HCT116 (cell line): ENCODE measurements at regions not wholly inside any gene's neighbourhood (a gene's known extent, or its start where the extent isn't known, plus 50 kb on each side); places are given as distances from the start of the nearest gene placed in this dataset.

Experiments used
- EZH2 ChIP-seq: fragments of 200-600 bp; sonication (generic); IDR thresholded peaks from 2 replicates; pipeline ENCODE4 v1.6.1; 2017; ENCODE audit warnings: antibody characterized with exemption, mixed run types
- EZH2phosphoT487 ChIP-seq: fragments of 200-600 bp; IDR thresholded peaks from 2 replicates; pipeline ENCODE4 v1.6.1; 2018; ENCODE audit warnings: antibody characterized with exemption, borderline replicate concordance
- POLR2A ChIP-seq: IDR thresholded peaks from 2 replicates; pipeline ENCODE4 v1.7.0; 2011; ENCODE audit warnings: borderline replicate concordance; ENCODE audit not compliant: insufficient read depth, insufficient read length; ENCODE audit errors: extremely low read depth
- TF ChIP-seq, protein P1 (sequence below), 3 experiments: fragments of 200-600 bp in 1 of 3; sonication (generic) in 1 of 3; IDR thresholded peaks in 2 of 3; conservative IDR thresholded peaks in 1 of 3; 2 replicates each; pipeline ENCODE4 v1.5.1; 2012 to 2017; ENCODE audit warnings: low read depth in 2 of 3, low read length in 2 of 3, antibody characterized with exemption in 1 of 3, borderline replicate concordance in 1 of 3, control low read depth in 1 of 3, mild to moderate bottlenecking in 1 of 3, mixed read lengths in 1 of 3, mixed run types in 1 of 3, moderate library complexity in 1 of 3; ENCODE audit not compliant: insufficient read depth in 1 of 3

- TF ChIP-seq, protein P1, sequence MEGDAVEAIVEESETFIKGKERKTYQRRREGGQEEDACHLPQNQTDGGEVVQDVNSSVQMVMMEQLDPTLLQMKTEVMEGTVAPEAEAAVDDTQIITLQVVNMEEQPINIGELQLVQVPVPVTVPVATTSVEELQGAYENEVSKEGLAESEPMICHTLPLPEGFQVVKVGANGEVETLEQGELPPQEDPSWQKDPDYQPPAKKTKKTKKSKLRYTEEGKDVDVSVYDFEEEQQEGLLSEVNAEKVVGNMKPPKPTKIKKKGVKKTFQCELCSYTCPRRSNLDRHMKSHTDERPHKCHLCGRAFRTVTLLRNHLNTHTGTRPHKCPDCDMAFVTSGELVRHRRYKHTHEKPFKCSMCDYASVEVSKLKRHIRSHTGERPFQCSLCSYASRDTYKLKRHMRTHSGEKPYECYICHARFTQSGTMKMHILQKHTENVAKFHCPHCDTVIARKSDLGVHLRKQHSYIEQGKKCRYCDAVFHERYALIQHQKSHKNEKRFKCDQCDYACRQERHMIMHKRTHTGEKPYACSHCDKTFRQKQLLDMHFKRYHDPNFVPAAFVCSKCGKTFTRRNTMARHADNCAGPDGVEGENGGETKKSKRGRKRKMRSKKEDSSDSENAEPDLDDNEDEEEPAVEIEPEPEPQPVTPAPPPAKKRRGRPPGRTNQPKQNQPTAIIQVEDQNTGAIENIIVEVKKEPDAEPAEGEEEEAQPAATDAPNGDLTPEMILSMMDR (IDR thresholded peaks at IDR 0.05 in 2 of 3, conservative IDR thresholded peaks at IDR 0.05 in 1 of 3; ENCODE audit: borderline replicate concordance in 1 of 3, insufficient read depth in 1 of 3, low read depth in 2 of 3, low read length in 2 of 3): no peak
- TF ChIP-seq POLR2A: no peak
- TF ChIP-seq EZH2: no peak
- TF ChIP-seq EZH2phosphoT487: no peak
These were observed 131.6 kb upstream of the TANK start for GRCh38 chr2:161028581-161028980.
